ENCODE measurements at regions not wholly inside any gene's neighbourhood (a gene's known extent, or its start where the extent isn't known, plus 50 kb on each side); places are given as distances from the start of the nearest gene placed in this dataset.
"Not testable (repeated sequence)": the region's sequence is repeated elsewhere in the genome, so short reads cannot be mapped to it uniquely, and the experiment has no call there.

DNA sequence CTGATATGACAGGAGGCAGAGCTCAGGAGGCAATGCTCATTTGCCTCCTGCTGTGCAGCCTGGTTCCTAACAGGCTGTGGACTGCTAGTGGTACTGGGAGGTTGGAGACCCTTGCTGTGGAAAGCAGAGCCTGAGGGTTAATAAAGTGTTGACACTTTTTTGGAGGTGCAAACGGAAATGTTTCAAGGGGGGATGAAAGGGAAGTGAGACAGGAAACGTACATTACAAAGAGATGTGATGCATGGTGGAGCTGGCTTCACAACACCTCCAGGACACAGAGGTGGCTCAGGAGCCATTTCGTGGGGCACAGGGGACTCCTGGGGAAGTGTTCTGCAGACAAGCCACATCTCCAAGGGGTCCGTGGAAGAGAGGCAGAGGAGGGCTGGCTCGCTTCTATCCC lies 137.6 kb upstream of the SVIL start:
- Histone ChIP-seq H3K4me3 (ENCODE audit: low read depth, low read length) (no peak overlapping the region), H3K27ac (no peak overlapping the region), H3K27me3 (replicated peaks) (no peaks in the 10 kb centered on the region), H3K36me3 (replicated peaks) (no peaks in the 10 kb centered on the region)
- DNase-seq = no peak
- TF ChIP-seq, protein P1, sequence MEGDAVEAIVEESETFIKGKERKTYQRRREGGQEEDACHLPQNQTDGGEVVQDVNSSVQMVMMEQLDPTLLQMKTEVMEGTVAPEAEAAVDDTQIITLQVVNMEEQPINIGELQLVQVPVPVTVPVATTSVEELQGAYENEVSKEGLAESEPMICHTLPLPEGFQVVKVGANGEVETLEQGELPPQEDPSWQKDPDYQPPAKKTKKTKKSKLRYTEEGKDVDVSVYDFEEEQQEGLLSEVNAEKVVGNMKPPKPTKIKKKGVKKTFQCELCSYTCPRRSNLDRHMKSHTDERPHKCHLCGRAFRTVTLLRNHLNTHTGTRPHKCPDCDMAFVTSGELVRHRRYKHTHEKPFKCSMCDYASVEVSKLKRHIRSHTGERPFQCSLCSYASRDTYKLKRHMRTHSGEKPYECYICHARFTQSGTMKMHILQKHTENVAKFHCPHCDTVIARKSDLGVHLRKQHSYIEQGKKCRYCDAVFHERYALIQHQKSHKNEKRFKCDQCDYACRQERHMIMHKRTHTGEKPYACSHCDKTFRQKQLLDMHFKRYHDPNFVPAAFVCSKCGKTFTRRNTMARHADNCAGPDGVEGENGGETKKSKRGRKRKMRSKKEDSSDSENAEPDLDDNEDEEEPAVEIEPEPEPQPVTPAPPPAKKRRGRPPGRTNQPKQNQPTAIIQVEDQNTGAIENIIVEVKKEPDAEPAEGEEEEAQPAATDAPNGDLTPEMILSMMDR (IDR thresholded peaks at IDR 0.05; ENCODE audit: low read depth, low read length, missing control alignments) = no peak
- in situ Hi-C loops (cut with HindIII; ENCODE audit: low pct_ligation_motif_present, low sequenced_read_pairs) = no loop called here

DNA sequence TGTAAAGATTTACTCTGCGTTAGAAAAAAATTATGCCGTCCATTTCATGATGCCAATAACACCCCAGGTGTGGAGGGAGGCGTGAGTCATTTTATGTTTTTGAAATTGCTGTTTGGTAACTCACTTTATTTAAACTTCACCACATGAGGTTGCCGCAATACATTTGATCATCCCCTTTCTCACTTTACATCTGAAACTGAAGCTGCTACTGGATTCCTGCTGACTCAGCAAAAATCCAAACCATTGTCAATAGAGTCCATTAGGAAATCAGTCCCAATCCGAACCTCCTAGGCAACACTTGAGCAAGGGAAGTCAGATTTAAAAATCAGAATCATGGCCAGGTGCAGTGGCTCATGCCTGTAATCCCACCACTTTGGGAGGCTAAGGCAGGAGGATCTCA lies 136.6 kb upstream of the SVIL start:
- no peak overlapping the region for H3K27ac ChIP-seq
- no peak for DNase-seq
- H3K4me3 ChIP-seq (ENCODE audit: low read depth, low read length) = no peak overlapping the region
- no peaks in the 10 kb centered on the region for H3K27me3 ChIP-seq (replicated peaks)
- in situ Hi-C loops (cut with HindIII; ENCODE audit: low pct_ligation_motif_present, low sequenced_read_pairs) = no loop called here
- TF ChIP-seq, protein P1 (IDR thresholded peaks at IDR 0.05; ENCODE audit: low read depth, low read length, missing control alignments) = no peak
- H3K36me3 ChIP-seq (replicated peaks) = no peaks in the 10 kb centered on the region

DNA sequence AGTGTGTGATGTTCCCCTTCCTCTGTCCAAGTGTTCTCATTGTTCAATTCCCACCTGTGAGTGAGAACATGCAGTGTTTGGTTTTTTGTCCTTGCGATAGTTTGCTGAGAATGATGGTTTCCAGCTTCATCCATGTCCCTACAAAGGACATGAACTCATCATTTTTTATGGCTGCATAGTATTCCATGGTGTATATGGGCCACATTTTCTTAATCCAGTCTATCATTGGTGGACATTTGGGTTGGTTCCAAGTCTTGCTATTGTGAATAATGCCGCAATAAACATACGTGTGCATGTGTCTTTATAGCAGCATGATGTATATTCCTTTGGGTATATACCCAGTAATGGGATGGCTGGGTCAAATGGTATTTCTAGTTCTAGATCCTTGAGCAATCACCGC lies 134.5 kb upstream of the SVIL start:
- DNase-seq; H3K4me3 ChIP-seq (ENCODE audit: low read depth, low read length); H3K27ac ChIP-seq; in situ Hi-C loops (cut with HindIII; ENCODE audit: low pct_ligation_motif_present, low sequenced_read_pairs); H3K27me3 ChIP-seq (replicated peaks); H3K36me3 ChIP-seq (replicated peaks): not testable (repeated sequence)

DNA sequence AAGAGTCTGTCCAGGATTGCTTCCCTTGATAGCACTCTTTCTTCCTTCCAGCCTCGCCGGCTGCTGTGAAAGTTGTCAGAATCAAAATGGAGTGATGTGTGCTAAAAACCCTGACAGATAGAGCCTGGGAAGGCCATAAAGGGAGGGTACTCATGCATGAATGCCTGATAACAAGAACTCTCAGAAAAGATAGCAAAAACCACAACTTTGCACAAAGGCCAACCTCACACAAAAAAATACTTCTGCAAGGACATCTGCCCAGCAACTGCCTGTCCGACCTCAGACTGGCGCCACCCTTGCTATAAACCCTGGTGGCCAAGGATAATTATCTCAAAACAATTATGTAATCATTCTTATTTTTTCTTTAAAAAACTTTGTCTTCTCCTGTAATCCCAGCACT lies 133.2 kb upstream of the SVIL start:
- in situ Hi-C loops (cut with HindIII; ENCODE audit: low pct_ligation_motif_present, low sequenced_read_pairs) = no loop called here
- no peak for DNase-seq
- Histone ChIP-seq H3K4me3 (ENCODE audit: low read depth, low read length) (no peak overlapping the region), H3K27me3 (replicated peaks) (no peaks in the 10 kb centered on the region), H3K36me3 (replicated peaks) (no peaks in the 10 kb centered on the region), H3K27ac (no peak overlapping the region)
- TF ChIP-seq, protein P1 (IDR thresholded peaks at IDR 0.05; ENCODE audit: low read depth, low read length, missing control alignments) = no peak

DNA sequence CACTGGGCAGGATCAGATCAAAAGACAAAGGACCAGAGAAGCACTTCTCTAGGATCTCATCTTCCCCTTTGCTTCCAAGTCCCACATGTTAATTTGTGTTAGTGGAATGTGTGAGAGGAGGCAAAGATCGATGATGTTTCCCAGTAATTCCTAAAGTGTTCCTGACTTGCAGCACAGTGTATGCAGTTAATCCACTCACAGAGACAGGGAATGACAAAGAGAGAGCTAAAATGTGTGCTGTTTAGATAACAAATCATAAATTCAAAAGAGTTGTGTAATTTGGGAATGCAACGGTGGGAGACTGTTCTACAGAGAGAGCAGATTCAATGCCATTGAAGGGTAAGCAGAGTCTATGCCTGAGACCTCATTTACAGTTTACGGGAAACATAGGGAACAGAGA lies 132.0 kb upstream of the SVIL start:
- DNase-seq = no peak
- no peaks in the 10 kb centered on the region for H3K36me3 ChIP-seq (replicated peaks)
- H3K4me3 ChIP-seq (ENCODE audit: low read depth, low read length) = no peak overlapping the region
- no peaks in the 10 kb centered on the region for H3K27me3 ChIP-seq (replicated peaks)
- in situ Hi-C loops (cut with HindIII; ENCODE audit: low pct_ligation_motif_present, low sequenced_read_pairs) = no loop called here
- TF ChIP-seq, protein P1 (IDR thresholded peaks at IDR 0.05; ENCODE audit: low read depth, low read length, missing control alignments) = no peak
- no peak overlapping the region for H3K27ac ChIP-seq

DNA sequence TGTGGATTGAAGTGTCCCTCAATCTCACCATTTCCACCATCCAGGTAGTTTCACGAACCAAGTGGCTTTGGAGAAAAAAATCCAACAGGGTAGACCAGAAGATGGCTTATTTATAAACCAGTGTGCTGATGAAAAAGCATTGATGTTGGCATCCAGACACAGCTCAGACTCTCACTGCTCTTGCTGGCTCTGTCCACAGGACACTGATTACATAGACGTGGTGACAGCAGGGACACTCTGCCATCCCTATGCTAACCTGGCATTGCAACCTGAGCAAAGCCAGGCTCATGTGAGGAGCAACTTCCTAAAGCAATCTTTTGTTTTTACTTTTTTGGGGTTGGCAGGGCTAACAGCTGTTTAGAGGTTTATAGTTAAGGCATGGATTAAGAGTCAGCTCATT lies 130.6 kb upstream of the SVIL start:
- DNase-seq = no peak
- no peaks in the 10 kb centered on the region for H3K36me3 ChIP-seq (replicated peaks)
- in situ Hi-C loops (cut with HindIII; ENCODE audit: low pct_ligation_motif_present, low sequenced_read_pairs) = no loop called here
- TF ChIP-seq, protein P1 (IDR thresholded peaks at IDR 0.05; ENCODE audit: low read depth, low read length, missing control alignments) = no peak
- no peaks in the 10 kb centered on the region for H3K27me3 ChIP-seq (replicated peaks)
- no peak overlapping the region for H3K4me3 ChIP-seq (ENCODE audit: low read depth, low read length)
- no peak overlapping the region for H3K27ac ChIP-seq
